Stimulated activated CD4-positive, alpha-beta T cell treated with anti-CD3 and anti-CD28 coated beads, Interleukin-12 subunit alpha, Interleukin-12 subunit beta, amount 100 ng/mL, for 24 hours (primary cell): ENCODE measurements at regions not wholly inside any gene's neighbourhood (a gene's known extent, or its start where the extent isn't known, plus 50 kb on each side); places are given as distances from the start of the nearest gene placed in this dataset.

ENCODE experiments used
- DNase-seq, 2 experiments: peaks; one replicate each; pipeline ENCODE4 v3.0.0-alpha.2; 2020; ENCODE audit warnings: low read depth in 2 of 2

GRCh38 chr14:27085500-27085899 lies 487.7 kb upstream of the NOVA1 start:
- no peak for DNase-seq

GRCh38 chr14:27090716-27091115 lies 492.9 kb upstream of the NOVA1 start:
- DNase-seq = no peak

- DNase-seq = no peak
These were observed 494.1 kb upstream of the NOVA1 start for GRCh38 chr14:27091973-27092372.

GRCh38 chr14:27096091-27096490 lies 498.3 kb upstream of the NOVA1 start:
- no peak for DNase-seq

GRCh38 chr14:27098451-27098850 lies 500.6 kb upstream of the NOVA1 start:
- no peak for DNase-seq

GRCh38 chr14:27114180-27114579 lies 516.3 kb upstream of the NOVA1 start:
- DNase-seq = no peak

GRCh38 chr14:27123162-27123561 lies 525.3 kb upstream of the NOVA1 start:
- no peak for DNase-seq

GRCh38 chr14:27127838-27128237 lies 530.0 kb upstream of the NOVA1 start:
- DNase-seq = no peak

GRCh38 chr14:27134200-27134599 lies 536.4 kb upstream of the NOVA1 start:
- no peak for DNase-seq

- no peak for DNase-seq
These were observed 547.3 kb upstream of the NOVA1 start for GRCh38 chr14:27145170-27145569.

GRCh38 chr14:27148143-27148542 lies 550.3 kb upstream of the NOVA1 start:
- no peak for DNase-seq

GRCh38 chr14:27164139-27164538 lies 566.3 kb upstream of the NOVA1 start:
- DNase-seq = no peak

- no peak for DNase-seq
These were observed 577.7 kb upstream of the NOVA1 start for GRCh38 chr14:27175489-27175888.

- no peak for DNase-seq
These were observed 583.5 kb upstream of the NOVA1 start for GRCh38 chr14:27181333-27181732.

- no peak for DNase-seq
These were observed 586.6 kb upstream of the NOVA1 start for GRCh38 chr14:27184427-27184826.

GRCh38 chr14:27186048-27186447 lies 588.2 kb upstream of the NOVA1 start:
- no peak for DNase-seq

- no peak for DNase-seq
These were observed 589.3 kb upstream of the NOVA1 start for GRCh38 chr14:27187136-27187535.

- DNase-seq = no peak
These were observed 592.5 kb upstream of the NOVA1 start for GRCh38 chr14:27190296-27190695.

- DNase-seq = no peak
These were observed 601.4 kb upstream of the NOVA1 start for GRCh38 chr14:27199272-27199671.

- DNase-seq = no peak
These were observed 607.2 kb upstream of the NOVA1 start for GRCh38 chr14:27205036-27205435.

- no peak for DNase-seq
These were observed 613.9 kb upstream of the NOVA1 start for GRCh38 chr14:27211741-27212140.

GRCh38 chr14:27222671-27223070 lies 624.8 kb upstream of the NOVA1 start:
- DNase-seq = no peak

GRCh38 chr14:27223906-27224305 lies 626.1 kb upstream of the NOVA1 start:
- no peak for DNase-seq

- no peak for DNase-seq
These were observed 630.2 kb upstream of the NOVA1 start for GRCh38 chr14:27228053-27228452.

GRCh38 chr14:27234331-27234730 lies 636.5 kb upstream of the NOVA1 start:
- DNase-seq = no peak
